ENCODE measurements at regions not wholly inside any gene's neighbourhood (a gene's known extent, or its start where the extent isn't known, plus 50 kb on each side); places are given as distances from the start of the nearest gene placed in this dataset.

- TF ChIP-seq CHD7 (IDR thresholded peaks at IDR 0.05; ENCODE audit: insufficient replicate concordance, low read length) (no peak), POU5F1 (IDR thresholded peaks at IDR 0.05; ENCODE audit: low read depth, low read length) (no peak), CREB1 (IDR thresholded peaks at IDR 0.05) (no peak), SIN3A (conservative IDR thresholded peaks at IDR 0.05 in 1 of 2, IDR thresholded peaks at IDR 0.05 in 1 of 2; ENCODE audit: low read depth in 1 of 2, low read length in 2 of 2) (no peak)
Observed at GRCh38 chr21:29454179-29454578, 155.5 kb downstream of the BACH1 start (continued).

Data from H1 (cell line).